ENCODE measurements at regions not wholly inside any gene's neighbourhood (a gene's known extent, or its start where the extent isn't known, plus 50 kb on each side); places are given as distances from the start of the nearest gene placed in this dataset.
A peak's percentile ranks its signal among the peaks of the same experiment; 100 is the strongest.
"Not testable (repeated sequence)": the region's sequence is repeated elsewhere in the genome, so short reads cannot be mapped to it uniquely, and the experiment has no call there.

DNA sequence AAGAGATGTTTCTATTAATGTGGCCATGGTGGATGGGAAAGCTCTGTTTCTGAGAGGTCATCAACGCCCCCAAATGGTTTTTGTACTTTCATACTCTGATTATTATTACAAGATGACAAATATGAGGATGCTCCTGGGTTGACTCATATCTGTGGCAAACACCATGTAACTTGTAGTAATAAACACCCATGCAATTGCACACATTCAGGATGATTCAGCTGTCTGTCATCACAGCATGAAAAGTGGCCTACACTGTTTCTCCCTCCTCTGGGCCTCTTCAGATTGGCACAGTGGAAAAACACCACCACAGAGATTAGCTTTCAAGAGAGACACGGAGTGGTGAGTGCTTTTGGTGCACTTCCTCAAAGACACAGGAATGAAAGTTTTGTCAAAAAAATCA is 85.4 kb downstream of the MTNR1B start:
- Histone ChIP-seq H3K9me3 (ENCODE audit: control insufficient read depth, insufficient read depth, low read length) (no peaks in the 10 kb centered on the region), H3K4me1 (ENCODE audit: control insufficient read depth, insufficient read depth, low read length) (no peaks in the 10 kb centered on the region), H3K27me3 (ENCODE audit: control insufficient read depth, insufficient read depth, low read length) (no peaks in the 10 kb centered on the region), H3K4me3 (ENCODE audit: low read depth, low read length) (no peak overlapping the region), H3K9ac (ENCODE audit: low read depth, low read length) (no peak overlapping the region), H3K36me3 (ENCODE audit: control insufficient read depth, insufficient read depth, low read length) (no peaks in the 10 kb centered on the region)

DNA sequence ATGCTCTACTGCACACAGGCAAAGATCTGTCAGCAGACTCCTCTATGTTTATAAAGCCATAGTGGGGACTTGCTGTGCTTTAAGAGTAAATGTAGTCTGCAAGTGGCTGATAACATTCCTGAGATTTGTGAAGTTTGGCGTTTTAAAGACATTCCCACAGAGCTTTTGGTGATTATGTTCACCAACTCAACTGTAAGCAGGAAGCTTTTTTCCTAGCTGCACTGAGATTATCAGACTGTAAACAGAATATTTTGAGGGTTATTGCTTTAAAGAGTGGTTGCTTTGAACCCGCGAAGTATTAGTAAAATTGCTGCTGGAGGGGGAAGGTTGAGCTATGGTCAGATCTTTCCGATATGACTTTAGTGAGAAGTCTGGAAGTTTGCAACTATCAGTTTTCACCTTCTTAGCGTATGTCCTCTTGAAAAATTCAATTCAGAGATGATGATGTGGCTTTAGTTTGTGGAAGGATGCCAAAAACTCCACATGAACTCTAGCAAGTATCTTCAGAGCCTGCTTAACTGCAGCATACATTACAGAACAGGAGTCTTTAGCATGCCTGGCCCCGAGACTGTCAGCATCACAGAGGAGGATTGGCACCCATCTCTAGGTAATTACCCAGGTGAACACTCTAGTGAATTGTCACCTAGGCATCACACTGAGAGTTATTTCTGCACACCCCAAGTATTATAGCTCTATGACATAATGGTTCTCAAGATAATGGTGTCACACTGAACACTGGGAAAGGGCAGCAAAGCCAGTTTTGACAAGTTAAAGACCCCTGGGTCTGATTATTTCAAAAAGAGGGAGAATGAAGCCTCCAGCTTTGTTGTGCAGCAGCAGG is 89.9 kb downstream of the MTNR1B start:
- Histone ChIP-seq H3K9me3 (ENCODE audit: control insufficient read depth, insufficient read depth, low read length) (no peaks in the 10 kb centered on the region), H3K4me1 (ENCODE audit: control insufficient read depth, insufficient read depth, low read length) (no peaks in the 10 kb centered on the region), H3K36me3 (ENCODE audit: control insufficient read depth, insufficient read depth, low read length) (no peaks in the 10 kb centered on the region), H3K27me3 (ENCODE audit: control insufficient read depth, insufficient read depth, low read length) (no peaks in the 10 kb centered on the region), H3K9ac (ENCODE audit: low read depth, low read length) (no peak overlapping the region), H3K4me3 (ENCODE audit: low read depth, low read length) (no peak overlapping the region)

DNA sequence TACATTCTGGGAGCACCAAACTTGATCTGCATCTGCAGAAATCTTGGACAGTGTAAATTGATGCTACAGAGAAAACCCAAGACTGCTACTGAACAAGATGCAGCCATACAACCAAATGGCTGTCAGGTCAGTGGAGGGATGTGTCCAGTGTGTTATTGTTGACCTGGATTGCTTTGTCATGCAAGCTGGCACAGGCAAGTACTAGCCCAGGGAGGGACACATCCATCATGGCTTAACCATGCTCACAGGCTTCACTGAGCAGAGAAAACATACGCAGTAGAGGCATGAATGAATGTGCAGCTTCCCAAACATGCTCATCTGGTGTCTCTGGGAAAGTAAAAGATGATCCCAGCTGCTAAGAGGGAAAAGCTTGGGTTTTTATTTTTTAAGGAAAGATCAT is 93.6 kb downstream of the MTNR1B start:
- Histone ChIP-seq H3K9me3 (ENCODE audit: control insufficient read depth, insufficient read depth, low read length) (no peaks in the 10 kb centered on the region), H3K4me1 (ENCODE audit: control insufficient read depth, insufficient read depth, low read length) (no peaks in the 10 kb centered on the region), H3K4me3 (ENCODE audit: low read depth, low read length) (no peak overlapping the region), H3K9ac (ENCODE audit: low read depth, low read length) (no peak overlapping the region), H3K36me3 (ENCODE audit: control insufficient read depth, insufficient read depth, low read length) (no peaks in the 10 kb centered on the region), H3K27me3 (ENCODE audit: control insufficient read depth, insufficient read depth, low read length) (no peaks in the 10 kb centered on the region)

GRCh38 chr11:93065074-93065674 is 95.7 kb downstream of the MTNR1B start:
- H3K4me3 ChIP-seq (ENCODE audit: low read depth, low read length); H3K27me3 ChIP-seq (ENCODE audit: control insufficient read depth, insufficient read depth, low read length); H3K9me3 ChIP-seq (ENCODE audit: control insufficient read depth, insufficient read depth, low read length); H3K36me3 ChIP-seq (ENCODE audit: control insufficient read depth, insufficient read depth, low read length); H3K4me1 ChIP-seq (ENCODE audit: control insufficient read depth, insufficient read depth, low read length); H3K9ac ChIP-seq (ENCODE audit: low read depth, low read length): not testable (repeated sequence)

GRCh38 chr11:93067881-93068390 is 98.5 kb downstream of the MTNR1B start:
- Histone ChIP-seq H3K36me3 (ENCODE audit: control insufficient read depth, insufficient read depth, low read length) (no peaks in the 10 kb centered on the region), H3K9ac (ENCODE audit: low read depth, low read length) (no peak overlapping the region), H3K4me3 (ENCODE audit: low read depth, low read length) (no peak overlapping the region), H3K9me3 (ENCODE audit: control insufficient read depth, insufficient read depth, low read length) (no peaks in the 10 kb centered on the region), H3K4me1 (ENCODE audit: control insufficient read depth, insufficient read depth, low read length) (peaks cover 8% of the 10 kb centered on the region), H3K27me3 (ENCODE audit: control insufficient read depth, insufficient read depth, low read length) (no peaks in the 10 kb centered on the region)

DNA sequence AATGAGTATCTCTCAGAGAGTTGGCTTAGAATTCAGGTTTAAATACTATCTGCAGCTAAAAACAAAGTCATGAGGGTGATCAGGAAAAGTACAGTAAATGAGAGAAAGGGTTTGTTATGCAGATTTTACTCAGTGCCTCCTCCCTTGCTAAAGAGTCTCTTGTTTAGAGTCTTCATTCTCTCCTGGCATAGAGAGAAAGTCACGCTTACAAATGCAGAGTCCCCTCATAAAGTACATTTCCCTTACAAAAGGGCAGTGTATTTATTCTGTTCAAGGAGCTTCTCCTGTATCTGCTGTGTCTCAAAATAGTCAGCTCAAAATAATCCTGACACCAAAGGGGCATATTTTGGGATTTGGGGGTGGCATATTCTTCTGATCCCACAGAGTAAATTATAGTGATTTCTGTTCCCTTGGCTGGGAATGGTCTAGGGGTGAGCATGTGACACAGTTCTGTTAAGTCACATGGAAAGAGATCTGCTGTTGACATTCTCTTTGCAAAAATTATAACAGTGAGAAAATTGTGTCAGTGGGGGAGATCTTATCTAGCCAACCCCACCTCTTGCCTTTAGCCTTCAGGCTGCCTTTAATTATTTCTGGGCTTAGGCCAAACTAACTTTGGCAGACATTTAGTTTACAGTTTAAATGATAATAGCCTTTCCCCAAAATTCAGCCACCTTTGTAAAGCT is 102.9 kb downstream of the MTNR1B start:
- H3K4me3 ChIP-seq (ENCODE audit: low read depth, low read length), result peak overlapping the region; percentile 20
- H3K9ac ChIP-seq (ENCODE audit: low read depth, low read length), result peak overlapping the region; percentile 62

GRCh38 chr11:93073026-93073425 is 103.6 kb downstream of the MTNR1B start:
- H3K27me3 ChIP-seq (ENCODE audit: control insufficient read depth, insufficient read depth, low read length), result no peaks in the 10 kb centered on the region
- H3K4me1 ChIP-seq (ENCODE audit: control insufficient read depth, insufficient read depth, low read length), result peaks cover 20% of the 10 kb centered on the region
- H3K4me3 ChIP-seq (ENCODE audit: low read depth, low read length), result peak overlapping the region; percentile 23
- no peaks in the 10 kb centered on the region for H3K36me3 ChIP-seq (ENCODE audit: control insufficient read depth, insufficient read depth, low read length)
- peak overlapping the region; percentile 49 for H3K9ac ChIP-seq (ENCODE audit: low read depth, low read length)
- no peaks in the 10 kb centered on the region for H3K9me3 ChIP-seq (ENCODE audit: control insufficient read depth, insufficient read depth, low read length)

More for the DNA sequence above, 102.9 kb downstream of the MTNR1B start:
- Histone ChIP-seq H3K9me3 (ENCODE audit: control insufficient read depth, insufficient read depth, low read length) (no peaks in the 10 kb centered on the region), H3K36me3 (ENCODE audit: control insufficient read depth, insufficient read depth, low read length) (no peaks in the 10 kb centered on the region), H3K27me3 (ENCODE audit: control insufficient read depth, insufficient read depth, low read length) (no peaks in the 10 kb centered on the region), H3K4me1 (ENCODE audit: control insufficient read depth, insufficient read depth, low read length) (peaks cover 20% of the 10 kb centered on the region)

- Histone ChIP-seq H3K4me3 (ENCODE audit: low read depth, low read length) (peak overlapping the region; percentile 23), H3K27me3 (ENCODE audit: control insufficient read depth, insufficient read depth, low read length) (no peaks in the 10 kb centered on the region), H3K36me3 (ENCODE audit: control insufficient read depth, insufficient read depth, low read length) (no peaks in the 10 kb centered on the region), H3K4me1 (ENCODE audit: control insufficient read depth, insufficient read depth, low read length) (peaks cover 20% of the 10 kb centered on the region), H3K9ac (ENCODE audit: low read depth, low read length) (peak overlapping the region; percentile 49), H3K9me3 (ENCODE audit: control insufficient read depth, insufficient read depth, low read length) (no peaks in the 10 kb centered on the region)
These were observed 104.2 kb downstream of the MTNR1B start for GRCh38 chr11:93073508-93074280.

DNA sequence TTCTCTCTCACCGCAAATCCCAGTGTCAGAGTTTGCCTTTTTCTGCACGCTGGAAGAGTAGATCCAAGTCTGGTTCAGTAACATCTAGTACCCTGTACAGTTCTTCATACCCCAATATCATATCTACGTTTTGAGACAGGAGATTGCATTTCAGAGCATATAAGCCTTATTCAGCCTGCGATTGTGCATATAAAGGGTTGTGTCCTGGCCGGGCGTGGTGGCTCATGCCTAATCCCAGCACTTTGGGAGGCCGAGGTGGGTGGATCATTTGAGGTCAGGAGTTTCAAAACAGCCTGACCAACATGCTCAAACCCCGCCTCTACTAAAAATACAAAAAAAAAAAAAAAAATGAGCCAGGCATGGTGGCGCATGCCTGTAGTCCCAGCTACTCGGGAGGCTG is 104.9 kb downstream of the MTNR1B start:
- no peaks in the 10 kb centered on the region for H3K9me3 ChIP-seq (ENCODE audit: control insufficient read depth, insufficient read depth, low read length)
- no peaks in the 10 kb centered on the region for H3K36me3 ChIP-seq (ENCODE audit: control insufficient read depth, insufficient read depth, low read length)
- H3K9ac ChIP-seq (ENCODE audit: low read depth, low read length), result no peak overlapping the region
- H3K27me3 ChIP-seq (ENCODE audit: control insufficient read depth, insufficient read depth, low read length), result no peaks in the 10 kb centered on the region
- no peak overlapping the region for H3K4me3 ChIP-seq (ENCODE audit: low read depth, low read length)
- H3K4me1 ChIP-seq (ENCODE audit: control insufficient read depth, insufficient read depth, low read length), result peaks cover 19% of the 10 kb centered on the region

GRCh38 chr11:93075782-93076181 is 106.3 kb downstream of the MTNR1B start:
- Histone ChIP-seq H3K4me3 (ENCODE audit: low read depth, low read length) (no peak overlapping the region), H3K9me3 (ENCODE audit: control insufficient read depth, insufficient read depth, low read length) (no peaks in the 10 kb centered on the region), H3K27me3 (ENCODE audit: control insufficient read depth, insufficient read depth, low read length) (no peaks in the 10 kb centered on the region), H3K9ac (ENCODE audit: low read depth, low read length) (no peak overlapping the region), H3K4me1 (ENCODE audit: control insufficient read depth, insufficient read depth, low read length) (peaks cover 19% of the 10 kb centered on the region), H3K36me3 (ENCODE audit: control insufficient read depth, insufficient read depth, low read length) (no peaks in the 10 kb centered on the region)

- H3K36me3 ChIP-seq (ENCODE audit: control insufficient read depth, insufficient read depth, low read length), result no peaks in the 10 kb centered on the region
- no peaks in the 10 kb centered on the region for H3K27me3 ChIP-seq (ENCODE audit: control insufficient read depth, insufficient read depth, low read length)
- peaks cover 10% of the 10 kb centered on the region for H3K4me1 ChIP-seq (ENCODE audit: control insufficient read depth, insufficient read depth, low read length)
- H3K9ac ChIP-seq (ENCODE audit: low read depth, low read length), result no peak overlapping the region
- no peaks in the 10 kb centered on the region for H3K9me3 ChIP-seq (ENCODE audit: control insufficient read depth, insufficient read depth, low read length)
- no peak overlapping the region for H3K4me3 ChIP-seq (ENCODE audit: low read depth, low read length)
These were observed 110.8 kb downstream of the MTNR1B start for GRCh38 chr11:93080146-93080759.

All from iPS-15b (cell line).